HL-60 (cell line): ENCODE measurements at regions not wholly inside any gene's neighbourhood (a gene's known extent, or its start where the extent isn't known, plus 50 kb on each side); places are given as distances from the start of the nearest gene placed in this dataset.

Source experiments
- DNase-seq, 2 experiments: peaks; one replicate each; pipeline ENCODE4 v3.0.0-alpha.2; 2010 to 2020; ENCODE audit warnings: low read depth in 1 of 2, low spot score in 1 of 2
- H3K27ac ChIP-seq: fragments of 250-450 bp; sonication (Bioruptor Pico); replicated peaks from 2 replicates; pipeline ENCODE4 v1.5.1; 2020; ENCODE audit warnings: mild to moderate bottlenecking, moderate library complexity
- H3K27me3 ChIP-seq: fragments of 250-450 bp; sonication (Bioruptor Pico); 2 replicates; pipeline ENCODE4 v1.5.1; 2021; ENCODE audit warnings: mild to moderate bottlenecking, moderate library complexity; ENCODE audit not compliant: insufficient read depth, poor library complexity, severe bottlenecking
- H3K4me3 ChIP-seq: replicated peaks from 2 replicates; pipeline ENCODE4 v1.5.1; 2011; ENCODE audit warnings: mild to moderate bottlenecking, control low read depth, low read length; ENCODE audit not compliant: insufficient read depth
- CTCF ChIP-seq: IDR thresholded peaks from one replicate; pipeline ENCODE4 v1.5.1; 2011; ENCODE audit warnings: low read length, control low read depth, inconsistent platforms; ENCODE audit not compliant: insufficient read depth
- GABPA ChIP-seq: IDR thresholded peaks from 2 replicates; pipeline ENCODE4 v1.6.1; 2012; ENCODE audit warnings: low read depth
- POLR2AphosphoS5 ChIP-seq: IDR thresholded peaks from 2 replicates; pipeline ENCODE4 v1.6.1; 2012; ENCODE audit warnings: low read depth
- REST ChIP-seq: IDR thresholded peaks from 2 replicates; pipeline ENCODE4 v1.6.1; 2012; ENCODE audit warnings: low read depth; ENCODE audit not compliant: insufficient replicate concordance
- SPI1 ChIP-seq: IDR thresholded peaks from 2 replicates; pipeline ENCODE4 v1.6.1; 2012; ENCODE audit warnings: low read depth, mild to moderate bottlenecking, borderline replicate concordance

- no peaks in the 10 kb centered on the region for H3K27me3 ChIP-seq
- no peak overlapping the region for H3K4me3 ChIP-seq
- no peak overlapping the region for H3K27ac ChIP-seq
- DNase-seq = no peak
- no peak for TF ChIP-seq REST
- no peak for TF ChIP-seq CTCF
- no peak for TF ChIP-seq SPI1
- no peak for TF ChIP-seq POLR2AphosphoS5
- no peak for TF ChIP-seq GABPA
Observed at GRCh38 chr10:21057989-21058388, 160.9 kb upstream of the NEBL start.

GRCh38 chr10:21057436-21057835 is 160.3 kb upstream of the NEBL start:
- H3K27ac ChIP-seq = no peak overlapping the region
- H3K4me3 ChIP-seq = no peak overlapping the region
- DNase-seq = no peak
- TF ChIP-seq POLR2AphosphoS5 (no peak), CTCF (no peak), REST (no peak), SPI1 (no peak), GABPA (no peak)
- no peaks in the 10 kb centered on the region for H3K27me3 ChIP-seq

- DNase-seq = no peak
- no peaks in the 10 kb centered on the region for H3K27me3 ChIP-seq
- no peak overlapping the region for H3K4me3 ChIP-seq
- H3K27ac ChIP-seq = no peak overlapping the region
- TF ChIP-seq POLR2AphosphoS5 (no peak), REST (no peak), SPI1 (no peak), CTCF (no peak), GABPA (no peak)
Observed at GRCh38 chr10:21056461-21056860, 159.3 kb upstream of the NEBL start.
